Urinary bladder (tissue), 3 donors: ENCODE measurements at regions not wholly inside any gene's neighbourhood (a gene's known extent, or its start where the extent isn't known, plus 50 kb on each side); places are given as distances from the start of the nearest gene placed in this dataset.

Experiments
- DNase-seq: peaks from one replicate; pipeline ENCODE4 v3.0.0-alpha.2; 2015; ENCODE audit errors: extremely low spot score
- H3K27ac ChIP-seq: one replicate; pipeline ENCODE4 v1.5.1; 2013; ENCODE audit warnings: low read depth, mild to moderate bottlenecking, moderate library complexity
- H3K36me3 ChIP-seq: one replicate; pipeline ENCODE4 v1.6.1; 2013; ENCODE audit warnings: mild to moderate bottlenecking, moderate library complexity; ENCODE audit not compliant: insufficient read depth
- H3K4me1 ChIP-seq: one replicate; pipeline ENCODE4 v1.6.1; 2013; ENCODE audit warnings: mild to moderate bottlenecking, moderate library complexity; ENCODE audit not compliant: insufficient read depth
- H3K4me3 ChIP-seq: one replicate; pipeline ENCODE4 v1.5.1; 2013; ENCODE audit warnings: low read depth, low read length
- WGBS: extraction: QIAGEN DNeasy Blood & Tissue Kit; methylation state at CpG from one replicate; pipeline ENCODE4 v1.1.7; 2013; 5-methylcytosine and 5-hydroxymethylcytosine counted together
- donor health status: healthy with polysubstance abuse.
- donor health status: healthy.

DNA sequence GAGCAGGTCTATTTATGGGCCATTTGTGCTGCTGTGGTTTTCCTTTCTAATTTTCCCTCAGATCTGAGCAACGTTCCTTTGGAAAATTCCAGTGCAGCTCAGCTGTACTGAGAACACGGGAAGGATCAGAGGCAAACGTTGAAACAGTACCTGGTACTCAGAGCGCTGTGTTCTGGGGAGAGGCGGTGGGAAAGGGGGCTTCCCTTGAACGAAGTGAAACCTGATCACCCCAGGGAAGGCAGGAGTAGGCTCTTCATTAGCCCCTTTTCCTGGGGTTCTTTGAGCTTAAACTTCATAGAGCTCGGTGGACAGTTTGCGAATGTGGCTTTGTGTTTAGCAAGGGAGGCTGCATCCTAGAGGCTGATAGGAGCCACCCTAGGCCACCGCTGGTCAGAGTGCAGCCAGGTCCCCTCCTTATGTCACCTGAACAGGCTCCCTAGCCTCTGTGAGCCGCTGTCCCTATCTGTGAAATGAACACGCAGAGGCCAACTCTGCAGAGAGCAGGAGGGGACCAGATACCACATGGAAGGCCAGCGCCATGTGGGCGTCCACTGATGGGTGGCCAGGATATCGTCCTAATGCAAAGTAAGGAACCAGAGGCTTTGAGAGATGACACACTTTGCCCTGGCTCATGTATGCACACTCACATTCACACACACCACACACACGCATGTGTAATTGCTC, 1464.8 kb downstream of the BRD1 start:
- no peak overlapping the region for H3K27ac ChIP-seq
- no peak for DNase-seq
- H3K4me1 ChIP-seq, result no peaks in the 10 kb centered on the region
- WGBS, result 72% methylated on average over 15 of the region's 15 CpGs
- no peak overlapping the region for H3K4me3 ChIP-seq
- H3K36me3 ChIP-seq, result no peaks in the 10 kb centered on the region

DNA sequence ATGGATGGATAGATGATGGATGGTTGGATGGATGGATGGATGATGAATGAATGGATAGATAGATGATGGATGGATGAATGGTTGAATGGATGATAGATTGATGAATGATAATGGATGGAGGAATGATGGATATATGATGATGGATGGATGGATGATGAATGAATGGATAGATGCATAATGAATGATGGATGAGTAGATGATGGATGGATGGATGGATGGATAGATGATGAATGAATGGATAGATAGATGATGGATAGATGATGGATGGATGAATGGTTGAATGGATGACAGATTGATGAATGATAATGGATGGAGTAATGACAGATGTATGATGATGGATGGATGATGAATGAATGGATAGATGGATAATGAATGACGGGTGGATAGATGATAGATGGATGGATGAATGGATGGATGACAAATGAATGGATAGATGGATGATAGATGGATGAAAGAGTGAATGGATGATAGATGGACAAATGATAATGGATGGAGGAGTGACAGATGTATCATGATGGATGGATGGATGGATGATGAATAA, 1466.5 kb downstream of the BRD1 start:
- DNase-seq, result no peak
- Histone ChIP-seq H3K27ac (no peak overlapping the region), H3K4me1 (no peaks in the 10 kb centered on the region), H3K36me3 (no peaks in the 10 kb centered on the region), H3K4me3 (no peak overlapping the region)
- 97% methylated on average over 1 of the region's 1 CpG for WGBS

DNA sequence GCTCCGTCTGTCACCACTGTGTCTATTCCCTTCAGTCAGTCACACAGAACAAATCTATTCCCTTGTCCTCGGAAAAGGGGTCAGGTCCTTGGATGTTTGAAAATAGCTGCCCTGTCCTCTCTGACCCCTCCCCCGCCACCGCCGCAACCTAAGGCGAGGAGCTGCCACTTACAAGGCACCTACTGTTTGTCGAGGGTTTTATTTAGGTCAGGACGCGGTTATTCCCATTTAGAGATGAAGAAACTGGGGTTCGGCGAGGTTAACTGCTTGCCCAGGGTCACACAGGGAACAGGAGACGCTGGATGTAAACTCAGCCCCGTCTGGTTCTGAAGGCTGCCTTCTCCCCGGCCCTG, 1468.1 kb downstream of the BRD1 start:
- no peak for DNase-seq
- WGBS, result 75% methylated on average over 14 of the region's 14 CpGs
- H3K4me1 ChIP-seq, result no peaks in the 10 kb centered on the region

DNA sequence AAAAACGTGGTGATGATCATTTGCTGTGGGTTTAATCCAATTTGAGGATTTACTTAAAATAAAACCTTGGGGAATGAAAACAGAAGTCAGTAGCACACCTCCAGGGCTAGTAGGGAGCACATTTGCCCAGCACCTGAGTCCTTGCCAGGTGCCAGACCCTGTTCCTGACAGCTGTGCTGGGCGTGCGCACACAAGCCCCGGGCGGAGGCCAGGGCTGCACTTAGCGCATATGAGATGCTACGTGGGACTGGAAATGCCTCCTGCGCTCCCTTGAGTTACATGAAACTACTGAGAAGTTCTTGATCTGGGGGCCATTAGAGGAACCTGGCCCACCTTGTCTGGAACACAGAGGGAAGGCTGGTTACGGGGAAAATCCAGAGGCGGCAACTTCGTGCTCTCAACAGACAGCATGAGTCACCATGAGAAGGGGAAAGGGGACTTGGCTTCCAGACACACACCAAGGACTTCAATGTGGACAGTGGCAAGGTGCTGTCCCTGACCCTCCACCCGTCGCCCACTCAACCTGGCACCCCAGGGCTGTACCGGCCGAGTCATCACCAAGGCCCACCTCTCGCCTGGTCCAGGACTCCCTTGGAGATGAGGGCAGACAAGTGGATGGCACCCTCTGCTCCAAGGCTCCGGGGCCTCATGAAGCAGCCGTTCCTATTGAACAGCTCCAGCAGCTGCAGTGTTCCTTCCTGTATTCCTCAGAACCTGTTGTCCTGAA, 1468.6 kb downstream of the BRD1 start:
- 92% methylated on average over 18 of the region's 18 CpGs for WGBS
- DNase-seq, result no peak
- H3K27ac ChIP-seq, result no peak overlapping the region
- H3K4me1 ChIP-seq, result no peaks in the 10 kb centered on the region
- H3K4me3 ChIP-seq, result no peak overlapping the region
- no peaks in the 10 kb centered on the region for H3K36me3 ChIP-seq

More for the DNA sequence above, 1468.1 kb downstream of the BRD1 start:
- no peak overlapping the region for H3K4me3 ChIP-seq
- no peaks in the 10 kb centered on the region for H3K36me3 ChIP-seq
- no peak overlapping the region for H3K27ac ChIP-seq

DNA sequence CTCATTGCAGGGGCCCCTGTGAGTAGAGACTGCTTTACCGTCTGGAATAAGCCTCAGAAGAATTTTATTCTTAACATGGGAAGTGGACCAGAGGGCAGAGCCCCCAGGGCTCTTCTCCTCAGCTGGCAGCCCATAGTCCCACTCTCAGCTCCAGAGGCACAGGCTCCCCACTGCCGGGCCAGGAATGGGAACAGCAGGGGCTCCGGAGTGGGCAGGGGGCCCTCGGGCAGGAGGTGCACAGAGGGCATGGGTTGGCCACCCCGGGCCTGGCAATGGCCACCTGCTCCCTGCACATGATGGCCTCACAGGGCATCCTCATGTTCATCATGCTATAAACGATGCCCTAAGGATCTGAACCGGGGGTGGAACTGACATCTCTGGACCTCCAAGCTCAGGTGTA, 1469.7 kb downstream of the BRD1 start:
- no peak overlapping the region for H3K27ac ChIP-seq
- no peak for DNase-seq
- H3K4me1 ChIP-seq, result no peaks in the 10 kb centered on the region
- H3K36me3 ChIP-seq, result no peaks in the 10 kb centered on the region
- 84% methylated on average over 7 of the region's 7 CpGs for WGBS
- H3K4me3 ChIP-seq, result no peak overlapping the region

DNA sequence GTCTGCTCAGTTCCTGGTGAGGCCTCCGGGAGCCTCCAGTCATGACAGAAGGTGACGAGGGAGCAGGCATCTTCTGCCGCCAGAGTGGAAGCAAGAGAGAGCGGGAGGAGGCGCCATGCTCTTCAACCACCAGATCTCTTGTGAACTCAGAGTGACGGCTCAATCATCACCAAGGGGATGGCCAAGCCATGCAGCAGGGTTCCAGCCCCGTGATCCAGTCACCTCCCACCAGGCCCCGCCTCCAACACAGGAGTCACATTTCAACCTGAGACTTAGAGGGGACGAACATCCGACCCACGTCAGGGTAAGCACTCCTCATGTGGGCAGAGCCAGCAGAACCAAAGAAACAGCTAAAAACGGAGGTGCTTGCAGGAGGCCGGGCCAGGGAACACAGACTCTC, 1470.5 kb downstream of the BRD1 start:
- H3K36me3 ChIP-seq, result no peaks in the 10 kb centered on the region
- H3K27ac ChIP-seq, result no peak overlapping the region
- no peak for DNase-seq
- no peak overlapping the region for H3K4me3 ChIP-seq
- no peaks in the 10 kb centered on the region for H3K4me1 ChIP-seq
- 64% methylated on average over 13 of the region's 13 CpGs for WGBS

DNA sequence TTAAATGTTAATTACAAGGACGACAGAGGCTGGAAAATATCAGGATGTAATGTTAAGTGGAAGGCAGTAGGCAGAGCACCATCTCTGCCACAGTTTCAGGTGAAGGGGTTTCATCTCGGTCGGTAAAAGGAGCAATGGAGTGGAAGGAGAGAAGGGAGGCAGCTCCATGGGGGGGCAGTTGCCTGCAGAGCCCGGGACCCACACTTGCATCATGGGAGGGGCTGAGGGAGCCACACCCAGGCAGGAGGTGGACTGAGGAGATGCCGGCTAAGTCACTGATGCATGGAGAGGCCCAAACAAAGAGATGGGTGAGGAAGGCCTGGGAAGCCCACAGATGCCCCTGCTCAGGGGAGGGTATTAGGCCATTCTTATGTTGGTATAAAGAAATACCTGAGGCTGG, 1470.9 kb downstream of the BRD1 start:
- Histone ChIP-seq H3K36me3 (no peaks in the 10 kb centered on the region), H3K4me1 (no peaks in the 10 kb centered on the region), H3K27ac (no peak overlapping the region), H3K4me3 (no peak overlapping the region)
- no peak for DNase-seq
- 87% methylated on average over 5 of the region's 5 CpGs for WGBS

DNA sequence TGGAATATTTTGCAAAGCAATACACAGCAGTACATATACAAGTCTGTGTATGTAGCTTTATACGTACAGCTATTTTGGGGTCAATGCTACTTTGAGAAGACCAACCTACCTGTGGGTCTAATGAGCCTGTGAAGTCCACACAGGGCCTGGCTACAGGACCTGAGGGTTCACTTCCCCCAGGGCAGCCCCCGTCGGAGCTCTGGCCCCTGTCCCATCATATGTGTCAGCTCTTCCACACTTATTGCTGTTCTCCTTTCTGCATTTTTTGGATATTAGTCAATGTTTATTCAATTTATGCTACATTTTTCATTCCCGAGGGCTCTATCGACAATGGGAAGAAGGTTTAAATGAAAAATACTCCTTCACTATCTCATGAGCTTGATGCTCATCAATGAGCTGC, 1473.6 kb downstream of the BRD1 start:
- H3K4me1 ChIP-seq, result no peaks in the 10 kb centered on the region
- DNase-seq, result no peak
- WGBS, result 56% methylated on average over 5 of the region's 5 CpGs
- H3K36me3 ChIP-seq, result no peaks in the 10 kb centered on the region
- H3K27ac ChIP-seq, result no peak overlapping the region
- H3K4me3 ChIP-seq, result no peak overlapping the region

DNA sequence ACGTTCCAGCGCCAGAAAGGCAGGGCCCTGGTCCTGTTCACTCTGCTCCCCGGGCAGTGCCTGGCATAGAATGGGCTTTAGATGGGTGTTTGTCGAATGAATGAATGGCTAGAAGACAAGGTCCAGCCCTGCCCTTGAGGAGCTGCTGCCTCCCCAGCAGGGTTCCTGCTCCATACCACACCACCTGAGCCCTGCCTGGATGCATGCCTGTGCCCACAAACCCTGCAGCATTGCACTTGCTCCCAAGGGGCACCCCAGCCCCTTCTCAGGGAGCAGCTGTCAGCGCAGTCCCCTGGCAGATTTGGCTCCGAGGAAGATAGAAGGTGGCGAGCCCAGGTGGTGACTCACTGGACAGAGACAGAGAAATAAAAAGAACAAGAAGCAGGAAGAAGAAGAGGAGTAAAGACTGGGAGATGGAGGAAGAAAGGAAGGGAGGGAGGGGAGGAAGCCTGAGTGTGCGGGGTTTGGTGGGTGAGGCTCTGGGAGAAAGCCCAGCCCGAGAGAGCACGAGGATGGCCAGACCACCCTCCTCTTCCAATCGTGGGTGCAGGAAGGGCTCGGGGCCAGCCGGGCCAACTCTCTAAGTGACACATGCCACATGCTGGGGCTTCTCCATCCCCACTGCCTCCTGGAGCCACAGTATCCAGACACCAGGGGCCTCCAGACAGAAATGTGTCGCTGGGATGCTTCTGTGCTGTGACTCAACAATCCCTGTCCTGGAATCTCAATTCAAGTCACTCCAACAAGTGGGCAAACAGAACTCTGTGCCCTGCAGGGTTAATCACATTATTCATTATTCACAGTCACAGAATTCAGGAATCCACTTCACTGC, 1474.3 kb downstream of the BRD1 start:
- no peak overlapping the region for H3K27ac ChIP-seq
- DNase-seq, result no peak
- no peaks in the 10 kb centered on the region for H3K4me1 ChIP-seq
- 72% methylated on average over 14 of the region's 14 CpGs for WGBS
- no peaks in the 10 kb centered on the region for H3K36me3 ChIP-seq
- no peak overlapping the region for H3K4me3 ChIP-seq

DNA sequence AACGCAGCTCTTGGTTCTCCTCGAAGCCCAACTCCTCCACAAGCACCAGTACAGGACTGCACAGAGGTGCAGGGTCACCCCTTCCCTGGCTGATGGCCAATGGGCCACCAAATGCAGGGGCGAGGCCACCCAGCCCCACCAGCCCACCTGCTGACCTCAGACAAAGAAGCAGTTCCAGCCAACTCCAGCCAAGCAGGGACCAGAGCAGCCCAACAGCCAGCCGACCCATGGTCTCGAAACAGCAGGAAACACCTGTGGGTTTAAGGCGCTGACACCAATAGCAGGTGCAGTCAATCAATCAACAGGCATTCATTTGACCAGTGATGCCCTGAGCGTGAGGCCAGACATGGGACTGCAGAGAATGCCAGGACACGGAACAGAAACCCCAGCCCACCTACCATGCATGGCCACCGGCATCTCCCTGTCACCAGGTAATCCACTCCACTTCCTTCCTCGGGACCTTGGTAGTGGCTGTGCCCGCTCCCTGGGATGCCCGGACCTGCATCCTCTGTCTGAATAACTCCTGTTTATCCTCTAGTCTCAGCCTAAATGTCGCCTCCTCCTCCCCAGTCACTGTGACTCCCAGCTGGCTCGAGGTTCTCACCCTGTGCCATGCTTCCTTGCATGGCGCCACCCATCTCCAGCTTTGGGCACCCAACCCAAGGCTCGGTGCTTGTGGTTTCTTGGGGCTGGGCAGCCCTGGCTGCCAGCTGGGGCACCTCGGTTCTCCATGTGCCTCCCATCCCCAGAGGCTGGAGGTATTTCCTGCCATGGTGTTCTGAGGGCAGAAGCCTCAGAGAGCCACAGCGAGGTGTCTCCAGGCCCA, 1475.4 kb downstream of the BRD1 start:
- no peaks in the 10 kb centered on the region for H3K36me3 ChIP-seq
- no peaks in the 10 kb centered on the region for H3K4me1 ChIP-seq
- 85% methylated on average over 18 of the region's 18 CpGs for WGBS
- no peak overlapping the region for H3K27ac ChIP-seq
- DNase-seq, result no peak
- H3K4me3 ChIP-seq, result no peak overlapping the region

DNA sequence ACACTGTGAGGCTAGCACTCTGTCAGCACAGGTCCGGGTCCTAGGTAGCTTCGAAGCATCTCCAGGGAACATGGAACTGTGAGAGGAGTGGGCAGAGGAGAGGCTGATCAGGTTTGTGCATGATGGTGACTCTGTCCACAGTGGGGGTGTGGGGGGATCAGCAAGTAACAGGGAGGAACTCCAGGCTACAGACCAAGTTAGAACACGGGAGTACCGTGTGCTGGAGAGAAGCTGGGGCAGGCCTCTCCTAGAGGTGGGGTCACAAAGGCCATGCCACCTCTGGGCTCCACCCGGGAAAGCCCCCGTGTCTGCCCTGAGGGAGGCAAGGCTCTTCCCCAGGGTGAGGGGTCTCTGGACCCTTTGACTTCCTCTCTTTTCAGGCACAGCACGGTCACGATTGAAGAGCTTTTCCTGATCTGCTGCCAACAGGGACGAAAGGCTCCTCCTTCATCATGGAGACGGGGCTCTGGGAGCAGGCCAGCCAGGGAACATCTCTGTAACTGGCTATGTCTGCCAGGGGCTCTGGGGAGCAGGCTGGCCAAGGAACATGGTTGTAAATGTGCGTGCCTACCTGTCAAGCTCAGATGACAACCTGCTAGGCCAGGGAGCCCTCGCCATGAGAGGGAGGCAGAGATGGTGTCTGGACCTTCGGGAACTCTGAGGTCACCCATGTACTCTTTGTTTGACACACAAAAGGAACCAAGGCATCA, 1476.1 kb downstream of the BRD1 start:
- WGBS, result 67% methylated on average over 13 of the region's 13 CpGs
- no peaks in the 10 kb centered on the region for H3K36me3 ChIP-seq
- no peak overlapping the region for H3K4me3 ChIP-seq
- no peak overlapping the region for H3K27ac ChIP-seq
- no peak for DNase-seq
- no peaks in the 10 kb centered on the region for H3K4me1 ChIP-seq

DNA sequence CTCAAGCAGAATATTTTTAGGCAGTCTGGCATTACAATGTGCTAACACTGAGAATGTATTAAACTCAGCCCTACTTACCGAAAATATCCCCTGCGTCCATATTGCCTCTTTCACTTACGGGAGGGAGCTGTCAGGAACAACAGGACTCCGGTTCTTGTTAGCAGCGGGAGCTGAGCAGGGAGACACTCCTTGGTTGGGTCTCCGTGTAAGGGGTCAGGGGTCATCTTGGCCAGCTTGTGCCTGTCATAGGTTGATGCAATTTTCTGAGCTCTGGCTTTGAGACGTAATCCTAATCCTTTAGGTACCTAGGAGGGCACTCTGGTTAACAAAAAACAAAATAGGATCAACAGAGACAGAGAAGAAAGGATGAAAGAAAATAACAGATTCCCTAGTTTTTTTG, 1477.2 kb downstream of the BRD1 start:
- H3K27ac ChIP-seq, result no peak overlapping the region
- WGBS, result 54% methylated on average over 7 of the region's 7 CpGs
- no peak overlapping the region for H3K4me3 ChIP-seq
- no peaks in the 10 kb centered on the region for H3K4me1 ChIP-seq
- H3K36me3 ChIP-seq, result no peaks in the 10 kb centered on the region
- DNase-seq, result no peak

DNA sequence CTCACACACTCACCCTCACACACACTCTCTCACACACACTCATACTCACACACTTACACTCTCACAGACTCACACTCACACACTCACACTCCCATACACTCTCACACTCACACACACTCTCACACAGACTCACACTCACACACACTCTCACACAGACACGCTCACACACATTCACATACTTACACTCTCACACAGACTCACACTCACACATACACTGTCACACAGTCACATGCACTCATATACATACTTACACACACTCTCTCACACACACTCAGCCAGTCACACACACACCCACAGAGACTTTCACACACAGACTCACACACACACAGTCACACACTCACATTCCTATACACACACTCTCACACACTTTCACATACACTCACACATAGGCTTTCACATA, 1478.8 kb downstream of the BRD1 start:
- 96% methylated on average over 1 of the region's 1 CpG for WGBS
- H3K36me3 ChIP-seq, result no peaks in the 10 kb centered on the region
- H3K4me1 ChIP-seq, result no peaks in the 10 kb centered on the region
- no peak overlapping the region for H3K4me3 ChIP-seq
- DNase-seq, result no peak
- no peak overlapping the region for H3K27ac ChIP-seq
